Hypothalamus (tissue), 51 donors: ENCODE measurements at regions not wholly inside any gene's neighbourhood (a gene's known extent, or its start where the extent isn't known, plus 50 kb on each side); places are given as distances from the start of the nearest gene placed in this dataset.

Source experiments
- DNase-seq, 51 donors: peaks; one replicate each; lab custom pipeline; 2025; lab: John Stamatoyannopoulos, UW

DNA sequence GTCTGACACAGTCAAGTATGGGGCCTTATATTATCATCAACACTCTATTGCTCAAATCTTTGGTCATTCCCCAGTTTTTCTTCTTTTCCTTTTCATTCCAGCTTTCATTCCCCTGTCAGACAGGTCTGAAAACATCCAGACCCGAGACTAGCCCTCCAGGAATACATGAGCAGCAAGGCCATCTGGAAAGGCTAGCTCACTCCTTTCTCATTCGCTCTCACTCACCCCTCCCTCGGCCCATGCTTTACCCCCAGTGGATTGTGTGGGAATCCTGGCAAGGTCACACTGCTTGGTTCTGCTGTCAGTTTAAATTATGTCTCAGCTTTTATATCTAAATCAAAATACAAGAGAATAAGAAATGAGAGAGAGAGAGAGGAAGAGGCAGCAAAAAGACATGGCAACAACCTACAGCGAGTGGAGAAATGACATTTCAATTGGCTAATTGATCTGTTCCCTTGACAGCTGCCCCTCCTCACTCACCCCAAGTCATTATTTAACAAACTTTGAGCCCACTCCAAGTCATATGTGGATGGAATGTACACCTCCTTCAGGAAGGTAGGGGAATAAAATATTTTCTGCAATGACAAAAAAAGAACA is 962.2 kb downstream of the TUSC7 start:
- DNase-seq = no peak

DNA sequence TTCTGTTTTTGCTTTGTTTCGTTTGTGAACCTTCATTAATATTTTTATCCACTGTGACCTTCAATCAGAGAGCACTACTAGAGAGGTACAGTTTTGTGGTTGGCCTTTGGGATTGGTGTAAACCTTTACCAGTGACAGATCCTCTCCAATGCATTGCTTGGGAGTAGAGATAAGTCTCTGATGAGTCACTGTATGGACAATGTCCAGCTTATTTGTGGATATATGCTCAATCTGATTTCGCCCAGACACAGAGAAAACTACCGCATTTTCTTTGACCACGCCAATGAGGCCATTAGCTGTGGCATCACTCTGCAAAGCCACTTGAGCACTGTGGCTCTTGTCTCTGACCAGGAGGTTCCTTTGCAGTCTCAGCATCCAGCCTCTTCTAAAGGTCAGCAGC is 964.7 kb downstream of the TUSC7 start:
- no peak for DNase-seq

DNA sequence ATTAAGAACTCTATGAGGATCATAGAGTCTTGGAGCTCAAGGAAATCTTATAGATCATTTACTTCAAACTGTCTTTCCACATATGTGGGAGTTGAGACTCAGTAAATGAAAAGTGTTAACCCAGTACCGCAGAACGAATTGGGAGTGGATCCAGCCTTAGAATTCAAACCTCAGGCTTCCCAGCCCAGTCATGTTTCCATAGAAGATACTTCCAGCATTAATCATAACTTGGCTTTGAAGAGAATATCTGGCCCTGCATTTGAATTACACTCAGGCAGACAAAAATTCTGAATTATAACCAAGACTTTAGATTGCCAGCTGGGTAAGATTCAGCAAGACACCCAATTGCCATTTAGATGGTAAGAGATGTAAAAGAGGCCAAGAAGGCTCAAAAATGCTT is 972.0 kb downstream of the TUSC7 start:
- DNase-seq = no peak

DNA sequence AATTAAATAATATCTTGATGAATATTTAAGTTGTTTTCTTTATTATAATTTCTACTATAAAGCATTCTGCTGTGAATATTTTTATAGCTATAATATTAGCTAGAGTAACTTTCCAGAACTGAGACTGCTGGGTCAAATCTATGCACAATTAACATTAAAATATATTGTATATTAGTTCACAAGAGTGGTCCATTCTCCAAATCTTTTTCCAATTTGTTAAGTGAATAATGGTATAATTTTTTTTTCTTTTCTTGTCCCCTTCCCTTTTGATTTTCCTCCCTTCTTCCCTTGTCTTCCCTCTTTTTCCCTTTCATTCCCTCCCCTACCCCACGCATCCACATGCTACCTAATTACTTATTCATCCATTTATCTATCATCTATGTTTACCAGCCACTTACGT is 977.5 kb downstream of the TUSC7 start:
- no peak for DNase-seq

DNA sequence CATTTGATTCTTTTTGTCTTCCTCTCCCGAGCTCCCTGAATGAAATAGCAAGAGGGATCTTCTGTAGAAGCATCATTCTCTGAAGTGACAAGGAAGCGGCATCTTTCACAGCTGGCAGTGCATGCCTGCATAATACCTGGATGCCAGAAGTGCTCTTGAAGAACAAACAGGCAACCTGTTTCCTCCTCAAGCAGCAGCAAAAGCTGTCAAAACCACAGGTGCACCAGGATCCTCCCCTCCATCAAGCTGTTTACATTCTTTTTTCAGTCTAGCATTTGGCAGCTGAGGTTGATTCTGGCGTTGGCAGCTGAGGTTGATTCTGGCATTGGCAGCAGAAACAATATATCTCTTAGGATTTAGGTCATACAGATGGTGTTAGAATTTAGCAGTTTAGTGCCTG is 979.0 kb downstream of the TUSC7 start:
- no peak for DNase-seq

DNA sequence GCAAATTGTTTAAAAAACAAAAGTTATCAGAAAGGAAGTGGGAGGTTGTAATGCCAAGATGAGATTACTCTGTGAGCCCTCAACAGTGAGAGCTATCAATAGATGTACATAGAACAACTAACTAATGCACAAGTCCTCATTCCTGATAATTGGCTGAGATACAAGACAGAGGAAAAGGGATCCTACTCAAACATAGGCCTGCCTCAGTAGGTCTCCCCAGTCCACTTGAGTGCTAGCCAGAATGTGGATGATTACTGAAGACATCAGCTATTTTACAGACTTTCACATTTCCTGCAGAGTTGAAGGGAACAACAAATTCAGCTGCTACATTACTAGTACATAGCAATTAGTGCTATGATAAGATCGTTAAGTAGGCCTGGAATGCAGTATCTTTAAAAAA is 981.9 kb downstream of the TUSC7 start:
- DNase-seq = no peak

GRCh38 chr3:117692416-117692995 is 982.9 kb downstream of the TUSC7 start:
- peak in 1 of 51 donors; percentile 13 for DNase-seq

DNA sequence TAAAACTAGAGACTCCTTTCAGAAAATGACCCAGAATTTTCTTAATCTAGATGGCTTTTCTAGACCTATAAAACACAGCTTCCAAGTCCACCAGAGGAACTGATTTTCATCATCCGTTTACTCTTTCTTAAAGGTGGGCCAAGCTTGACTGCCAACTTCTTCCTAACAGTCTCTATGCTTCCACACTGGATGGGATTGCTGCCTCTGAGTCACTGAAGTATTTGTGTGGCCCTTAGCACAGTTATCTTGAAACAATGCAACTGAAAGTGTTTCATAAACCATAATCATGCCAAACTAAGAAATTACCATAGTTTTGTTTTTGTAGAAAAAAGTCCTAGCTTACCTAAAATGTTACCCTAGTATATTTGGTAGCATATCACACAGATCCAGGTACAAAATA is 985.7 kb downstream of the TUSC7 start:
- peak in 1 of 51 donors; percentile 4 for DNase-seq

DNA sequence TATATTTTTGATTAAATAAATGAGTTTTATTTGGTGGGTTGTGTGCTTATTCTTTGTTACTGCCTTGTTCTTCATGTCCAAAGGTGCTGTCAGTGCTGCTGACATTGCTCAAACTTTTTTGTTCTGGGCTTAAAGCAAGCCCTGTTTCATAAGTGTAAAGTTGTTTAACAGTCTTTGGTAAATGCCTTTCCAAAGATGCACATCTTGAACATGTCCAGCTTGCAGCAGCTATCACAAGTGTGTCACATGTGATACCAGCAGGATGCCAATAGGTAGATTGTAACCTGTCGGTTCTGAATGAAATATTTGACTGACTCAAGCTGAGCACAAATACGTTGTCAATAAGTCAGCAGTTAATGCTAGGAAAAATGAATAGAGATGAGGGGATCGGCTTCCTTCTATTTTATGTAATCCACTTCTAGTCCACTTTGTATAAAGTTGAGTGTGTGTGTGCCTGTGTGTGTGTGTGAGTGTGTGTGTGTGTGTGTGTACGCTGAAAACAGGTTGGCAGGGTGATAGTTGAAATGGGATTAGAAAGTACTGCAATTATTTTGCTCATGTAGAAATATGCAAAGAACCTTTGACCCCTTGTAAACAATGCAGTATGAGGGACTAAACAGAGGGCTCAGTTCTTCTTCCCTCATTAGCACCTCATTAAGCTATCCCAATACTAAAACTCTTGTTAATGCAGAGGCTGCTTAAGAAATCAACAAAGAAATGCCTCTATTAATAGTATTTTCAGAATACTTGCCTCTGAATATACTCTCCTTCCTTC is 986.5 kb downstream of the TUSC7 start:
- no peak for DNase-seq

DNA sequence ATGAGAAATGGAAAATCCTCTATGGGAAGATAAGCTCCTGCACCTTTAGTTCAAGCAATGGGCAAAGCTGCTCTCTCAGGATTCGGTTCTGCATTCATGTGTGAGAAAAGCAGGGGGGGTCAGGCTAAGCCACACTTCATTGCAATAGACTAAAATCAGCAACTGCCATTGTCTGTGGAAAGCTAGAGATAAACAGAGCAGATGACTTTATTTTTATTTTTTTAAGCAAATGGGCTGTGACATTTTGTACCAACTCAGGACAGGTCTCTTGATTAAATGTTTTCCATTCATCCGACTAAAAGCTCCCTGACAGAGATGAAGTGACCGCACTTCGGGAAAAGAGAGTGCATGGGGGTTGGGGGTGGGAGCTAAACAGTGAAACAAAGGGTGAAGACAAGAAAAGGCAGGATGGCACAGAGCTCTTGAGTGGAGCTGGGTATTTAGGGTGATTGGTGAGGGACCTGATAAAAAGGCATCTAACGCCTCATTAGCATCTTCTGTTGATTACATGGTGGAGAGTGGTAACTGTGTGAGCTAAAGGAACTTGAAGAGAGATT is 987.4 kb downstream of the TUSC7 start:
- no peak for DNase-seq

DNA sequence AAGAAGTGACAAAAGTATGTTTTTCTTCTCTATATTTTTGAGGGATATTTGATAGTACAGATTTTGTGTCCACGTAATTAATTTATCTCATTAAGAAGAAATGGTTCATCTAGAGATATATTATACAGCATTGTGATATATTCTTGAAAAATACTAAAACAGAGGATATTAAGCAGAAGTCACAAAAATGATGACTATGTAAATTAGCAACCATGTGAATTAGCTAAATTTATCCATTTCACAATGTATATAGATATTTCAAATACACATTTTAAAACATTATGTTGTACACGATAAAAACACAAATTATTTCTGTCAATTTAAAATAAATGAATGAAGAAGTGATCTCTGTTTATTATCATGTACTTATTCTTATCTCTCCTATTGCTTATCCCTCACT is 989.5 kb downstream of the TUSC7 start:
- no peak for DNase-seq

GRCh38 chr3:117700573-117701360 is 991.2 kb downstream of the TUSC7 start:
- DNase-seq = no peak

- DNase-seq = no peak
Observed at GRCh38 chr3:117705011-117705410, 995.4 kb downstream of the TUSC7 start.

DNA sequence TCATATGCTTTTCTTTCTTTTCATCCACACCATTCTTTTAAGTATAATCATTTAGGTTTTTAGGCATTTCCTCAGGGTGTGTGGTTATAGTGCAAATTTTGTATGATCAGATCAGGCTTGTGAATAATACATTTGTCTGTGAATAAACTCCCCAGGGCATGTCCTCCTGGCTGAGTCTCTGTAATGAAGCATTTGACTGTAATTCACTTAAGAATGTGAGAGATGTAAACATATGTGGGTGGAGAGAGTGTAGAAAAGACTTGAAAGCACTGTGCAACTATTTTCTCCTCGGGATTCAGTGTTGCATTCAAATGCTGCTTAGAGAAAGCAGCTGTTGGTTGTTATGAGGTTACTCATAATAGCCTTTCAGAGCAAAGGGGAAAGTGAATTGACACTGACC is 996.5 kb downstream of the TUSC7 start:
- DNase-seq = no peak

DNA sequence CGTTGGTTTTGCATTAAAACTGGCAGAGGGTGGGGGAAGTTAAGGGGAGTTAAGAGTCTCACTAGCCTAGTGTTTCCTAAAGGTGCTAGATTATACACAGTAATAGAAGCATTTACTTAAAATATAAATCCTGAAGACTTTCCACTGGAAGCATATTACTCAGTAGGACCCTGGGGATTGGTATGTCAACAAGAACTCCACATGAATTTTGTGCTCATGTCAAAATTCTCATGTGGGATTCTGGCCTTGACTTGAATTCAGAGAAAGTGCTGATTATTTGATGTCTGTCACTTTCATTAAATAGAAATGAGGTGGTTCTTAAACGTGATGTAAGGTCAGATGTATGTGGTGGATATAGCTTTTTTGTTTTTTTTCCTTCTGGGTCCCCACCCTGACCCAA is 997.2 kb downstream of the TUSC7 start:
- DNase-seq = no peak

- no peak for DNase-seq
Observed at GRCh38 chr3:117708601-117709000, 999.0 kb downstream of the TUSC7 start.

- DNase-seq = no peak
Observed at GRCh38 chr3:117709108-117709507, 999.5 kb downstream of the TUSC7 start.

DNA sequence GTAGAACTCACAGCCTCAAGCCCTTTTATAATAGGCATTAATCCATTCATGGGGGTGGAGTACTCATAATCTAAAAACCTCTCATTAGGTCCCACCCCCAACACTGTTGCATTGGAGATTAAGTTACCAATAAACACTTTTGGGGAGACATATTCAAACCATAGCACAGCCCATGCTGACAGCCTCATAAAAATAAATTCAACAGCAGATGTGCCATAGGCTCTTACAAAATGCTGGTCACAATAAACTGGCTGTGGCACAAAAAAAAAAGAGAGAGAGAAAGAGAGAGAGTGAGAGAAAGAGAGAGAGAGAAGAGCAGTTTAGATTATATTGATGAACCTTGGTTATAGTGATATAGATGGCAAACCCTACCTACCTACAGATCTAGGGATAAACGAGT is 1000.9 kb downstream of the TUSC7 start:
- no peak for DNase-seq

GRCh38 chr3:117719316-117719926 is 1009.8 kb downstream of the TUSC7 start:
- DNase-seq = peak in 3 of 51 donors; percentile 1 to 16 (median 3)

- DNase-seq = no peak
Observed at GRCh38 chr3:117721866-117722265, 1012.3 kb downstream of the TUSC7 start.

GRCh38 chr3:117722856-117723255 is 1013.3 kb downstream of the TUSC7 start:
- peak in 1 of 51 donors; percentile 1 for DNase-seq
